ENCODE measurements at regions not wholly inside any gene's neighbourhood (a gene's known extent, or its start where the extent isn't known, plus 50 kb on each side); places are given as distances from the start of the nearest gene placed in this dataset.

DNA sequence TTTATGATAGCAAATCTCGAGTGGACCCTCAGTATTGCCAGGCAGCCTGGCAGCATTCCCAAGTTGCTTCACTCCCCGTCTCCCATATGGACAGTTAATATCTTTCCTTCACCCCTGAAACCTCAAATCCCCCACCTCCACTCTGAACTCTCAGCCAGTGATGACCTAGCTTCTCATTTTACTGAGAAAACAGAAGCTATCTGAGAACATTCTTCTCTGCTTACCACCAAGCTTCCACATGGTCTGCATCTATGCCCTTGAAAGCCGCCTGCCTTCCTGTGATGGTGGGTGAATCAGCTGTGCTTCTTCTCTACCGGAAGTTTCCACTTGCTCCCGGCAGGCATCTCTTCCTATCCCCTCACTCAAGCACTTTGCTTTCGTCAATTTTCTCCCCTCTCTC lies 529.2 kb downstream of the EPHA4 start:
- no peak for DNase-seq

DNA sequence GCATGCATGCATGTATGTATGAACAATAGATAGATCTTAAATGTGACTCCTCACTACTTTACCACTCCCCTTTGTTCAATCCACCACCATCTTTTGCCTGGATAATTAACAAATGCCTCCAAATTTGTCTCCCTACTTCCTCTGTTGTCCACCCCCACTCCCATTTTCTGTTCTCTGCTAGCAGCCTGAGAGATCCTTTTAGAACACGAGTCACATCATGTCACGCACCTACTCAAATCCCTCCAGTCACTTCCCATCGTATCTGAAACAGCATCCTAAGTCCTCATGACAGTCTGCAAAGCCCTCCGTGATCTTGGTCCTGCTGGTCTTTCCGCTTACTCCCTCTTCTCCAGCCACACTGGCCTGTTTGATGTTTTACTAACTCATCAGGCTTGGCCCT lies 527.3 kb downstream of the EPHA4 start:
- no peak for DNase-seq

DNA sequence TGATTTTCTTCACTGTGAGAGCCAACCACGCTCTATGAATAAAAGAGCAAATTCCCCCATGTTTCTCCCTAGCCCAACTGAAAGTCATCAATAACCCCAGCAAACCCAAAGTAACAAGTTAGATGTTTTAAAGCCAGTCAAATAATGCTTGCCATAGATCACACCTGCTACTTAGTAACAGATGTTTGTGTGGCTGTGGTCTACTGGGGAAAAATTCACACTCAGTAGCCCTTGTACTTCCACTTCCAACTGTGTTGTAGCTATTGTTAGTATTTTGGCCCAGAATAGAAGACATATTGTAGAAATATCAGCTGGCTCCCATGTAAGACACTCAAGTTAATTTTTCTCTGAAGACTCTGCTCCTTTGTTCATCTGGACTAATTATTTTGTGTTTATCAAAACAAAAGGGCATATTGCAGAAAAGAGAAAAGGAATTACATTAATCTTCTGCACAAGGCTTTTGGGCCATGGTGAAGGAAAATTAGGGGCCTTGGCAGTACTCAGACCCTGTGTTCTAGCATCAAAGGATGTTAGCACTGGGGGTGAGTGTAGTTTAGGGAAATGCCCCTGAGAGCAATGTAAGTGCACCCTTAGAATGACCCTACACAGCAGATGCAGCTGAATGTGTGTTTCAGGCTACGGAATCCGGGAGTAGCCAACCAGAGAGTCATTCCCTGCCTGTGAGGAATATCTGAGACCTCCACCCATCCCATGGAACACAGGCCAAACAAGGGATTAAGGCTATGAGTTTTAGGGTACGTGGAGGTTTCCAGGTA lies 521.9 kb downstream of the EPHA4 start:
- DNase-seq = no peak

DNA sequence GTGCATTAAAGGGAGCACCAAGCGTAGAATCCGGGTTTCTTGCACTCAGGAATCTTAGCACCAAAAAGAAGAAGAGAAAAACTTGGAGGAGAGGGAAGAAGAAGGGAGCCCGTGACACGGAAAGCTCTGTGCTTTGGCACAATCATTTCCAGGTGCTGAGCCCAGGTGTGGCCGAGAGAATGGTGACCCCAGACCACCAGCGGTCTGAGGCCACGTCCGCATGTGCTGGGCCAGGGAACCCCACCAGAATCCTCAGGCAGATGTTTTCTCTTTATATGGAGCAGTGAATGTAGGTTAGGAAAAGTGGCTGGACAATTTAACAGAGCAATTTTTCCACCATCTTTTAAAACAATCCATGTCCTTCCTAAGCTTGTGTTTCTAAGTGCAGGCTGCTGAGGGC lies 520.9 kb downstream of the EPHA4 start:
- DNase-seq = no peak

DNA sequence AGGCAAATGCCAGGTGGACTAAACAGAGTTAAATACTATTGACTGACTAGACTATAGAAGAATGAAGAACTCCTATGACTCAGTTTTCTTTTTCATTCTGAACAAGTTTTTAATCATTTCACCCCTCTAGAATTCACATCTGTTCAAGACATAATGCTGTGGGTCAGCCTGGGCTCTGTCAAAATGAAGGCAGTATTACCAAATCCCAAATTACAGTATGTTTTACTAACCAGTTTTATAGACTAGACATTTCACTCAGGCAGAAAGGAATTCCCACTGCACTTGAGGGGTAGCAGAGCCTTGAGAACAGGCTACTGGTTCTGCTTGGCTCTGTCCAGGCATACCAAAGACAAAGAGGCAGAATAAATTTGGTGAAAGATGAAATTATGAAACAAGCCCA lies 511.7 kb downstream of the EPHA4 start:
- no peak for DNase-seq

DNA sequence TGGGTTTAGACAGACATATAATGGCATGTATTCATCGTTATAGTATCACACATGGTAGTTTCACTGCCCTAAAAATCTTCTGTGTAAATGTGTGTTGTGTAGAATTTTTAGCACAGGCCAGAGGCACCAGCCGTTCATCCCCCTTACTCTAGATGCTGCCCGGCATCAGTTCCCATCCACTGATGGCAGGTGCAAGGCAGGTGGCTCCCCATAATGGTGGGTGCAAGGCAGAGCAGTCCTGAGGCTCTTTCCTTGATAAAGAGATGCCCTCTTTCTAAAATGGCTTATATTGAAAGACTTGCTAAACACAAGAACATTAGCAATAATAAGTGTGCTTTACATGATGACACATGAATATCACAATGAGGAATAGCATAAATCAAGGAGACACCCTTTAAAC lies 508.5 kb downstream of the EPHA4 start:
- DNase-seq = no peak

DNA sequence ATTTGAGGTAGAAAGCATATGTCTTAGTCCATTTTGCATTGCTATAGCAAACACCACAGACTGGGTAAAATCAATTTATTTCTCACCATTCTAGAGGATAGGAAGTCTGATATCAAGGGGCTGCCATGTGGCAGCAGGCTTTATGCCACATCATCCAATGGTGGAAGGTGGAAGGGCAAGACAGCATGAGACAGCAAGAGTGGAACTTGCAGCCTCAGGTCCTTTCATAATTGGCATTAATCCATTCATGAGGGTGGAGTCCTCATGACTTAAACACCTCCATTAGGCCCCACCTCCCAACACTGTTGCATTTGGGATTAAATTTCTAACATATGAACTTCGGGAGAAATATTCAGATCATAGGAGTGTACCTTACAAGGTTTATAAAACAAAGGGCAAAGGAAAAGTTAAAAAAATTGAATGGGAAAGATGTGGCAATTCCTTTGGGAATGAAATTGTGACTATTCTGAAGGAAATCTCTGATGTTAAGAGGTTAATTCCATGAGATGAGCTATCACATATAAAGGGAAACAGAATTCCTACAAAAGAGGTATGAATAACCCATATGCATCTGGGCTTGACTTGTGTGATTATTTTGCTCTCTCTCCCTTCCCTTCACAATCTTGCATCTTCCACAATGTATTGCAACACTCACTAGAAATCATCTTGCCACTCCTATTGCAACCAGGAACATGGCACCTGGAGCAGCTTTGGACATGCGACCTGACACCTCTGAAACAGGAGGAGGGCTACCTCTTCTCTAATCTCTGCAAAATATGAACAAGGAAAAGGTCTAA lies 507.8 kb downstream of the EPHA4 start:
- no peak for DNase-seq

DNA sequence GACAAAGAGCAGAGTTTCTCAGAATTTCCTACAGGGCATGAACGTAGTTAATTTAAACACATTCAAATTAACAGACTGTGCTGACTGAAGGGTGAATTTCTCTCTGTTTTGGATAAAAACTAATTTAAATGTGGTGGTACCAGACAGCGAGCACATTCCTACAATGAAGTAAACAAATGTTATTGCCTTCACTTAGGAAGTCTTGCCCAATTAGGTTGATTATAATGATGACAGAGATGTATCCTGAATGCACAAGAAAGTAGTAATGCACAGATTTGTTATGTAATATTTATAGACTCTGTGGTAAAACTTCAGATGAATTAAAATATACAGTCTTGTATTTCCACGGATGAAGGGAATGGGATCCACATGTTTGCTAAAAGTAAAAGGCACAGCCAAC lies 507.2 kb downstream of the EPHA4 start:
- no peak for DNase-seq

DNA sequence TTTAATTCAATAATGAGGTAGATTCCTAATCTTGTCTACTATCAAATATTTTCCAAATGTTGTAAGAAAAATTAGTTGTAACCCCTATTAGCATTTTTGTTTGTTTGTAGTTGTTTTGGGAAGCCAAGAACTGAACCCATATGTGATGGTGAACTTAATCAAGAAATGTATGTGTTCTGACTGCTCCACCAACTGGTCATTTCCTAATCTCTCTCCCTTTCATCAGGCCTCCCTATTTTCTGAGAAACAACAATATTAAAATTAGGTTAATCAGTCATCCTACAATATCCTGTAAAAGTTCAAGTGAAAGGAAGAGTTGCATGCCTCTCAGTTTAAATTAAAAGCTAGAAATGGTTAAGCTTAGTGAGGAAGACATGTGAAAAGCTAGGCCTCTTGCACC lies 504.0 kb downstream of the EPHA4 start:
- no peak for DNase-seq

DNA sequence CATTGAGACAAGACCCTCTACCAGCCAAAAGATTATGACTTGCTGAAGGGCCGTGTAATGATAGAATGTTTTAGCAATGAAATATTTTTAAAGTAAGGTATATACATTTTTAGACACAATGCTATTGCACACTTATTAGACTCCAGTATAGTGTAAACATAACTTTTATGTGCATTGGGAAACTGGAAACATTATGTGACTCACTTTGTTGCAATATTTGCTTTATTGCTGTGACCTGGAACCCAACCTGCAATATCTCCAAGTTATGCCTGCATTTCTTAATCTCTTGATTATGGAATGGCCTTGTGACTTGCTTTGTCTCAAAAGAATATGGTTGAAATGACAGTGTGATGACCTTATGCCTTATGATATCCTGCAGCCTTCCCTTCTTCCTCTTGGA lies 502.0 kb downstream of the EPHA4 start:
- DNase-seq = no peak

DNA sequence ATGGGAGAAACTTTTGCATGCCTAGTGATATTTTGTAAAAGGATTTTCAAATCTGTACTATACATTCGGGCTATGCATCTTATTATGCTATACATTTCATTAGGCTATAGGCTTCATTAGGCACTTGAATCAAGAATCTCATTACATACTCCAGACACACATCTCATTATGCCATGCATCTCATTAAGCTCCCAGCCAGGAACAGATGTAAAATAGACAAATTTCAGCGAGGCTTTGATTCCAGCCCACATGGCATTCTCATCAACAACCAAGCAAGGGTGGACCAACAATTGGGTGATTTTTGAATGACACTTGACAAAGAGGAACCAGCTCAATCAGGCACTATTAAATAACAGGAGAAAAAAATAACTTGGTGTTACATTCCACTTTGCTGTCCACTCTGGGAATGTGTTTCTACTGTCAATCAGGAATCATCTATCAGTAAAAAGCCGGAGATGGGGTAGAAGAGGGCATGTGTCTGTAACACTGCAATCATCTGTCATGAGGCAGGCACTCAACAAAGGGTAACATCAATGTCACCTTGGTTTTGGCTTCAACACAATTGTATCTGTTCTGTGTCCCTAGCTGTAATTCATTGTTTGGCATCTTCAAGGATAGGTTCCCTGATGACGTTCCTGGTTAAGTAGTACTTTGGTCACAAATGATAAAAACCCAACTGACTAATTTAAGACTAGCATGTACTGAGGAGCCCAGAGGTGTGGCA lies 498.6 kb downstream of the EPHA4 start:
- no peak for DNase-seq

DNA sequence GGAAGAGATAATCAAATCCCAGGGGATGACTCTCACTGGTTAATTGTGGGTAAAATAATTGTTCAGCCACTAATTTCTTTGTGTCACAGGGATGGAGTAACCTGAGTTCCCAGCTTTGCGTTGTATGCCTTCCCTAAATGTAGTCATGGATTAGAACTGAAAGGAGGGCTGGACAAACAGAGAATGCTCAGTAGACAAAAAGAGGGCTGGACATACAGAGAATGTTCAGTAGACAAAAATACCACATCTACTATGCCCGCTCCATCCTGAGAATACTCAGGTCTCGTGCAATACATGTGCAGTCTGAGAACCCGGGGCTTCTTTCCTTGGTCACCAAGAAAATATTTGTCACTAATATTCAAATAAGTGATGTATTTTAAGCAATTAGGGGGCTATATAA lies 497.9 kb downstream of the EPHA4 start:
- DNase-seq = no peak

DNA sequence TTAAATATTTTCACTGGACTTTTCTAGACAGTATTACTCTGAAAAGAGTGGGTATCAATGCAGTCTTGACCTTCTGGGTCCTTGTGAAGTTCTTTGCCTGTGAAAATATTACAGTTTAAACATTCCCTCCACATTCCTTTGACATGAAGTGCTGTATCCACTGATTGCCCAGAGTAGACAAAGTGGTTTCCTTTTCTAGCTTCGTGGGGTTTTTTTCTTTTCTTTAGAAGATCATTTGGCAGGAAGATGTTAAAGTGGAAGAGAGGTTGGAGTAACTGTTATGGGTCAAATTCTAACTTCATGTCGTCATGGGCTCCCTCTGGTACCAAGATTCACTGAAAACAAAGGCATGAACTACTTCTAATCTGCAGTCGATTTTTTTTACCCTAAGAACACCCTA lies 496.9 kb downstream of the EPHA4 start:
- DNase-seq = no peak

DNA sequence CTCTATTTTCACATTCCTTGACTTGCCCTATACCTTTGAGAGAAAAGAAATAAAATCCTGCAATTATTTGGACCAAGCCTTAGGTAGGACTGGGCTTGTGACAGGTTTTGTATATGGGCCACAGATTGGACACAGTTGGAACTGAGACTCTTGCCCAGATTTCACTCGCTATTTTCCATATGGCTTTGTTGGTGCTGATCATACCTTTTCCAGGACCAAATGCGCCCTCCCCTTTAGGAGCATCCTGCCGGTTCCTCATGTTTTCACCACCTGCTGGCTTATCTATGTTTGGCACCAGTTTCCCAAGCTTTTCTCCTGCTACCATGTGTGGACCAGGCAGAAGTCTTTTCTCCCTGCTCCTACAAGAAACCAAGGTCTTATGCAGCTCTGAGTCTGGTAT lies 494.9 kb downstream of the EPHA4 start:
- no peak for DNase-seq

DNA sequence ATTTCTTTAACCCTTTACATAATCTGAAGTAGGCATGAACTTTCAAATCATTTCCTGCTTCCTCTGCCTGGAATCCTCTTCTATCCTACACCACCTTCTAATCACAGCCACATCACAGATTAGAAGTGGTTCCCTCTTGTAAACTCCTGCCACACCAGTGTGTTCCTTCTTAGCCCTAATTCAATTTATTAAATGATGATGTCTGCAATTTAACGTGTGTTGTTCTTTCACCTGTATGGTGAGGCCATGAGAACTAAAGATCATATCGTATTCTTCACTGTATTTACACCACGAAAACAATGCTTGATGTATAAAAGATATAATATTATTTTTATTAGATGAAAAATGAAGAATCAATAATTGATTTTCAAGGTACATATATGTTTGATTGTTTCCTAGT lies 494.3 kb downstream of the EPHA4 start:
- DNase-seq = no peak

DNA sequence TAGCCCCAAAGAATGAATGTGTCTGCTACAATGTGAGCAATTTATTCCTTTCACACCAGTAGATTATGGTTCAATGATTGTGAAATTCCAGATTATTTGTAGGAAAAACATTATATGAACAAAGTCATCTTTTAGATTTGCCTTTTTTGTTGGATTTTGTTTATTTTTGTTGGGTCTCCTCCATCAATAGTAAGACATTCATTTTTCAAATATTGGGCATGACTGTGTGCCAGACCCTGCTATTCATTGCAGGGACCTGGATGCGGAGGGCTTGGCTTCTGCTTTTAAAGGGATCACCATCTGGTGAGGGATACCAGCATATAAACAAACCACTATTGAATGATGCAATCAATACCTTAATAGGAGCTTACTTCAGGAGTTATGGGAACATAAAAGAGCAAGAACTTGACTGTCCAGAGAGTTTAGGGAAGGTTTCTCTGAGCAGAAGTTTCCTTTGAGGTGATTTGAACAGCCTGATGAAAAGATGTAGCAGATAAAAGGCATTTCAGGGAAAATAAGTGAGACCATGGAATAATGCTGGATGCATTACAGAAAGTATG lies 486.7 kb downstream of the EPHA4 start:
- no peak for DNase-seq

DNA sequence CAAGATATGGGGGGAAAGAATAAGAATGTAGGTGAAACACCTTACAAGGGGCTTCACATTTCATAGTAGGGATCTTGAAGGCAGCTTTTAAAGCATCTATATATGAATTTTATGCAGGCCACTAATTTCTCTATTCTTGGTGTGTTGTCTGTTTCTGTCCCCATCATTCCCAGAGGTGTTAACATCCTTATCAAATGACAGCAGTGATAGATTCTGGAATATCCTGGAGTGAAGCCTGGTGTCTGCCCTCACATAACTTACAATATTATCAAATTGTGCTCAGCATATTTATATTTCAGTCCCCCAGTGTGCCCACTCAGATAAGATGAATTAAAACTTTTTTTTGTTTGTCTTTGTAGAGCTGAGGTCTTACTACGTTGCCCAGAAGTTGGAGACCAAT lies 486.2 kb downstream of the EPHA4 start:
- DNase-seq = no peak

DNA sequence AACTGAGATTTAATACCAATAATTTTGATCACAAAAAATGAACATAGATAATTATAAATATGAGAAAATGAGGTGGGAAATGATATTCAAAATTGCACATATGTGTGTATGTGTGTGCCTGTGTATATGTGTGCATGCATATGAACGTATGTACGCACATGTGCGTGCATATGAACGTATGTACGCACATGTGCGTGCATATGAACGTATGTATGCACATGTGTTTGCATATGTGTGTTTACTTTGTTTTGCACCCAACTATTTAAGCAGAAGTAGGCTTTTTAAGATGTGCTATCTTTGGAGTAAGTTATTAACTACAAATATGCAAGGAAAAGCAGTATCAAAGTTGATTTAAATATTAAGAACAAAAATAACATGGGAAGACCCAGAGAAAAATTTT lies 484.3 kb downstream of the EPHA4 start:
- DNase-seq = no peak

DNA sequence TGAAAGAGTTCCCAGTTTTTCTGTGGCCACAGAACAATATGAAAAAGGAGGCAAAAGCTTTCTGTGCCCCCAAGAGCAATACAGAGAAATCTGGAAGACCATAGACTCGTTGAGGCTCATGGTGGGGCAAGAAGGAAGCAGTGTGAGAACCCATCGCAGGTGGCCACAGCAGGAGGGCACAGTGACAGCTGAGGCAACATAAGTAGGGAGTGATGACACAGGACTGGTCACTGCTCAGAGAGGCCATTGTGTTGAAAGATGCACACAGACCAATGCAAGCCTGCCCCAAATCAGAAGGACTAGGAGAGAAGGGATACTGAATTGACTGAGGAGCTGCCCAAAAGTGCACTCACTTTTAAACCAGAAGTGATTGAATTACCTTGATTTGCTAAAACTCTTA lies 483.6 kb downstream of the EPHA4 start:
- DNase-seq = no peak

DNA sequence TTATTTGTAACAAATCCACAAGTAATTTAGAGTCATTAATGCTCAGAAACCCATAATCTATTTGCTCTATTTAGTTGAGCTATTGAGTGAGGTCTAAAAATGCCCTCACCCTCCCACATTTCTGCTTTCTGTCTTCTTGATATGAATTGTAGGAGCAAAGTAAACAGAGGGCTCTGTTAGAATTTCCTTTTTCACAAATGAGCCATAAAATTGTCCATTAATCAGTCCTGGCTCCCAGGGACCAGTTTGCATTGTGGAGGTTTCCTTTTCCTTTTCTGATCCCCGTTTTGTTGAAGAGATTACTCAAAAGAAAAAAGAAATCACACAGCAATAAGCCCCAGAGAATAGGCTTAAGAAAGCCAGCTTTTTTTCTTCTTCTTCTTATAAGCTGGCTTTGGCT lies 476.7 kb downstream of the EPHA4 start:
- no peak for DNase-seq

DNA sequence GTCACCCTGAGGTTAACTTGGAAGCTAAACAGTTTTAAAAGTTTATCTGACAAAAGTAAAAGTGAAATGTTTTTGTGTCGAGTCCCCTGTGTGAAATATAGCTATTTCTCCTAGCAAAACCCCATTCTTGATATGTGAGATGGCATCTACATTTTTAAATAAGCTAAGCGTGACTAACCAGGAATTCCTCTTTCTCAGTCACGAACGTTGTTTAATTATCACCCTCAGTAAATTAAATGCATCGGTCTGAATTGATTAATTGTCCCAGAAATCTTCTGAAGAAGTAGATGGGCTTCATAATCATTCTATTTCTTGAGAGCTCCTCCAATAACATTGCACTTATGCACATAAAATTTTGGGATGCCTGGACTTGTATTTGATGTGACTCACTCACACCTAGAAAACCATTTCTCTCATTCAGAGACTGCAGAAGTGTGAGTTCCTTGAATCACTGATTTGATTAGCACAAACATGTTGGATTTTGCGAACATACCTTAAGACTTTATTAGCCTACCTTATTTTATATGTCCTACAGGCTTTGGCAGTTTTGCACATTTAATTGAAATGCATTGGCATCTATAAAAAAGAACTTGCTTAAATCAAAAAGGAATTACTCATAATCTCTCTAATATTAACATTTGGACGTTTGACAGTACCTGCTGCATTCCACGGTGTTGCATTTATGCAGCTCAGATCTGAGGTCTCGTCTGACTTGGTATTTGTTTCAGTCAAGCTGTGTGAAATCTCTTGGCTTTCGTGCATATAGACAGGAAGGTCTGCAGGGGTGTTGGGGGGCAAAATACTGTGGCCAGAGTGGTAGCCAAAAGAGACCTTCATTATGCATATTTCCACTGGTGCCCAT lies 475.2 kb downstream of the EPHA4 start:
- DNase-seq = no peak

DNA sequence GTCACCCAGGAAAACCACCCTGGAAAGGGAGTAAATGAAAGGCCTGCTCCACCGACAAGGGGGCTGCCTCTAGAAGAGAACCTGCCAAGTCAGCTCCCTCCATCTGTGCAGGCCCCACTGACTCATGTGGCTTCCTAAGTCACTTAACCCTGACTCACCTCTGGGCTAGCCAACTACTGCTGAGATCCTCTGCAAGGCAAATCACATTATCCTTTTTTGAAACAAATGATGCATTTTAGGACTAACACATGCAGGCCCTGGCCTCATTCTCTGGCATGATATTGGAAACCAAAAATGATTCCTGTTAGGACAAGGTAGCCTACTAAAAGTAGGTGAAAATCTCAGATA lies 474.6 kb downstream of the EPHA4 start:
- DNase-seq = no peak

DNA sequence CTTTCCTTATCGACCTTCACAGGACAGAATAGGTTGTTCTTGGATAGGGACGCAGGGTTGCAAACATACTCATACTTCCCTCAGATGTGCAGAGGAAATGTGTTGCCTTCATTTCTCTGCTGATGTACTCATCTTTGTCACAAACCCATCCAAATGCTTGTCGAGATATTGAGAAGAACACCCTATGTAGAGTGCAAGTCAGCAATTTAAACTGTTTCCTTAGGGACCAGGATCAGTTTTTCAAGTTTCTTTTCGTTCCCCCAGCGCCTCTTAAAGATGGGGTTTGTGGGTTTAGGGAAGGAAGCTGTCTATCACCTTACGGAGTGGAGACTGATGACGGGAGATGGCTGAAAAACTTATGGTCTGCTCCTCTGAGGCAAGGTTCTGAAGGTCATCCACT lies 474.2 kb downstream of the EPHA4 start:
- no peak for DNase-seq

All from CD4-positive, alpha-beta T cell treated with Interleukin-4 for 4 hours (primary cell).